ENCODE measurements at regions not wholly inside any gene's neighbourhood (a gene's known extent, or its start where the extent isn't known, plus 50 kb on each side); places are given as distances from the start of the nearest gene placed in this dataset.

DNA sequence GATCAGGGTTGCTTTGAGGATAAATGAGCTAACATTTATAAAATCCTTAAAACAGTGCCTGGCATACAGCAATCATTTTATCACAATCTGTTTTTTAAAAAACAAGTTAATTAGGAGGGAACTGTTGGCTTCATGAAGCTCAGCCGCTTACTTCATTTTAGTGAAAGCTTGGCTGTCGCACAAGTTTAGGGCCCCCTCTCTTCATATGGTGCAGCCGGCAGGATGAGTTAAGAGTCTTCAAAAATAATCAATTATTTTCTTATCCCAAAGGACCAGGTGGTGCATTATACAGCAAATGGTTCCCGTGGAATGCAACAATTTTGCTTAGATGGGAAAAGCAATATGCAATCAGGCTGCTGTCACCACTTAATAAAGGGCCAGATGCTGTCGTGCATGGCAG lies 57.4 kb upstream of the PROKR2 start:
- Histone ChIP-seq H2BK120ac (replicated peaks; ENCODE audit: low read depth, low read length) (no peak overlapping the region), H3K27ac (ENCODE audit: low read depth, low read length) (no peak overlapping the region), H2BK12ac (ENCODE audit: low read depth, low read length) (no peak overlapping the region), H3K79me1 (ENCODE audit: low read depth, low read length) (no peaks in the 10 kb centered on the region), H3K4me2 (ENCODE audit: insufficient read depth in 1 of 2, low read depth in 2 of 2, low read length in 2 of 2) (no peak overlapping the region), H3K23ac (ENCODE audit: insufficient read length) (no peak overlapping the region), H2AFZ (ENCODE audit: low read length) (no peak overlapping the region), H3K27me3 (replicated peaks in 1 of 4; ENCODE audit: control insufficient read depth in 3 of 4, extremely low read depth in 1 of 4, insufficient read depth in 3 of 4, low read length in 3 of 4) (no peaks in the 10 kb centered on the region), H3K23me2 (ENCODE audit: low read depth, low read length) (no peaks in the 10 kb centered on the region), H3K4me1 (replicated peaks in 1 of 4; ENCODE audit: control insufficient read depth in 3 of 4, insufficient read depth in 4 of 4, low read length in 3 of 4) (no peaks in the 10 kb centered on the region), H2BK5ac (ENCODE audit: low read depth, low read length) (no peak overlapping the region), H2BK20ac (ENCODE audit: low read length) (no peak overlapping the region), H2BK15ac (ENCODE audit: low read length) (no peak overlapping the region), H3K9ac (replicated peaks in 1 of 4; ENCODE audit: extremely low read depth in 1 of 4, low read depth in 3 of 4, low read length in 3 of 4) (no peak overlapping the region), H3K18ac (ENCODE audit: extremely low read depth, low read length) (no peak overlapping the region), H4K8ac (ENCODE audit: extremely low read depth, insufficient read depth, low read length) (no peak overlapping the region), H4K91ac (replicated peaks; ENCODE audit: insufficient read length, low read length) (no peak overlapping the region), H3K14ac (ENCODE audit: insufficient read length) (no peak overlapping the region), H4K20me1 (replicated peaks in 1 of 2; ENCODE audit: control insufficient read depth in 1 of 2, insufficient read depth in 2 of 2, low read length in 2 of 2) (no peaks in the 10 kb centered on the region), H3K9me3 (ENCODE audit: insufficient read depth in 2 of 2, low read depth in 1 of 2, low read length in 1 of 2) (no peaks in the 10 kb centered on the region), H3K4me3 (ENCODE audit: extremely low read depth in 1 of 4, insufficient read depth in 2 of 4, low read depth in 3 of 4, low read length in 4 of 4) (no peak overlapping the region), H3K36me3 (ENCODE audit: control insufficient read depth in 2 of 4, insufficient read depth in 4 of 4, low read length in 3 of 4) (no peaks in the 10 kb centered on the region), H3K56ac (replicated peaks; ENCODE audit: insufficient read length, low read depth, low read length) (no peak overlapping the region), H3K4ac (replicated peaks; ENCODE audit: insufficient read length, low read depth, low read length) (no peak overlapping the region), H3K79me2 (ENCODE audit: control insufficient read depth in 1 of 2, insufficient read depth in 2 of 2, low read length in 2 of 2) (no peaks in the 10 kb centered on the region), H2AK5ac (ENCODE audit: low read depth, low read length) (no peak overlapping the region), H4K5ac (ENCODE audit: insufficient read length, low read depth, low read length) (no peak overlapping the region)
- WGBS, 2 experiments (ENCODE audit: extremely low coverage in 1 of 2, insufficient coverage in 1 of 2, insufficient read length in 1 of 2, insufficient replicate concordance in 2 of 2, low coverage in 1 of 2, low lambda C conversion rate in 2 of 2, missing lambda C conversion rate in 1 of 2), result 89% methylated on average over 5 of the region's 5 CpGs; no CpG with 5 or more reads in 1 of the 2 experiments
- CTCF ChIA-PET (ENCODE audit: partially characterized antibody), result interaction anchor here (1.1 to 1.6 kb wide), 3 partner anchors 28 to 170 kb away, joined by 3 to 10 read pairs (median 3); no protein-coding TSS in a partner anchor
- POLR2A ChIA-PET (ENCODE audit: partially characterized antibody), result no interaction called here
- no peak for FAIRE-seq
- TF ChIP-seq SRF (IDR thresholded peaks at IDR 0.05; ENCODE audit: low read depth, low read length) (no peak), BCL11A (IDR thresholded peaks at IDR 0.05; ENCODE audit: low read depth in 2 of 2, low read length in 2 of 2) (no peak), POU5F1 (IDR thresholded peaks at IDR 0.05; ENCODE audit: low read depth, low read length) (no peak), SP2 (IDR thresholded peaks at IDR 0.05; ENCODE audit: low read length) (no peak), RXRA (IDR thresholded peaks at IDR 0.05; ENCODE audit: insufficient read depth, low read depth, low read length) (no peak), POLR2A (IDR thresholded peaks at IDR 0.05; ENCODE audit: control extremely low read depth in 1 of 2, low read depth in 2 of 2, low read length in 2 of 2) (no peak), NANOG (IDR thresholded peaks at IDR 0.05; ENCODE audit: insufficient read depth, low read depth, low read length, poor library complexity, severe bottlenecking) (no peak), RAD21 (IDR thresholded peaks at IDR 0.05 in 1 of 2, conservative IDR thresholded peaks at IDR 0.05 in 1 of 2; ENCODE audit: low read depth in 2 of 2, low read length in 2 of 2) (no peak), CTCF (IDR thresholded peaks at IDR 0.05; ENCODE audit: control extremely low read depth in 1 of 3, insufficient read depth in 1 of 3, low read depth in 1 of 3, low read length in 3 of 3) (no peak), SP4 (IDR thresholded peaks at IDR 0.05; ENCODE audit: low read length) (no peak), CBX5 (IDR thresholded peaks at IDR 0.05; ENCODE audit: low read depth, low read length) (no peak)
- no peak for DNase-seq (ENCODE audit: low read depth in 1 of 2, low spot score in 2 of 2)
